ENCODE measurements at regions not wholly inside any gene's neighbourhood (a gene's known extent, or its start where the extent isn't known, plus 50 kb on each side); places are given as distances from the start of the nearest gene placed in this dataset.

- ChIA-PET POLR2A (interaction anchor here (0.7 kb wide), 1 partner anchor 1730 kb away, joined by 3 read pairs; no protein-coding TSS in a partner anchor), CTCF (interaction anchor here (0.6 to 1.7 kb wide), 2 partner anchors 14 to 598 kb away, joined by 3 to 6 read pairs; no protein-coding TSS in a partner anchor)
- TF ChIP-seq ZSCAN18 (tag by site-specific recombination; IDR thresholded peaks at IDR 0.05) (no peak), GFI1B (tag by site-specific recombination; IDR thresholded peaks at IDR 0.05) (no peak), MZF1 (tag by site-specific recombination; IDR thresholded peaks at IDR 0.05; ENCODE audit: borderline replicate concordance) (no peak), ZNF707 (tag by site-specific recombination; IDR thresholded peaks at IDR 0.05) (no peak), FEZF1 (tag by site-specific recombination; IDR thresholded peaks at IDR 0.05) (no peak), ZNF768 (tag by site-specific recombination; IDR thresholded peaks at IDR 0.05) (no peak)
- no peaks in the 10 kb centered on the region for H3K4me1 ChIP-seq (ENCODE audit: control insufficient read depth, insufficient read depth, low read length)
- no peaks in the 10 kb centered on the region for H3K36me3 ChIP-seq (ENCODE audit: control insufficient read depth in 2 of 2, insufficient read depth in 1 of 2, low read length in 2 of 2)
- H3K9me3 ChIP-seq (ENCODE audit: control insufficient read depth, insufficient read depth, low read depth, low read length) = no peaks in the 10 kb centered on the region
- no peak overlapping the region for H3K27ac ChIP-seq (ENCODE audit: extremely low read depth, low read depth, low read length)
- H3K4me3 ChIP-seq (ENCODE audit: low read depth, low read length) = no peak overlapping the region
Measured at GRCh38 chr10:63755441-63755840, 234.2 kb downstream of the REEP3 start.

GRCh38 chr10:63757067-63757466, 235.9 kb downstream of the REEP3 start:
- CTCF ChIA-PET = interaction anchor here (0.5 to 1.4 kb wide), 3 partner anchors 37 to 658 kb away, joined by 4 to 6 read pairs (median 5); no protein-coding TSS in a partner anchor
- Histone ChIP-seq H3K36me3 (ENCODE audit: control insufficient read depth in 2 of 2, insufficient read depth in 1 of 2, low read length in 2 of 2) (no peaks in the 10 kb centered on the region), H3K4me3 (ENCODE audit: low read depth, low read length) (no peak overlapping the region), H3K27ac (ENCODE audit: extremely low read depth, low read depth, low read length) (no peak overlapping the region), H3K4me1 (ENCODE audit: control insufficient read depth, insufficient read depth, low read length) (no peaks in the 10 kb centered on the region), H3K9me3 (ENCODE audit: control insufficient read depth, insufficient read depth, low read depth, low read length) (no peaks in the 10 kb centered on the region)
- POLR2A ChIA-PET = no interaction called here
- TF ChIP-seq ZNF639 (tag by site-specific recombination; IDR thresholded peaks at IDR 0.05) = peak; percentile 41; the same call in 1 of the 2 replicates
- TF ChIP-seq HIC1 (tag by site-specific recombination; IDR thresholded peaks at IDR 0.05) = no peak
- peak; percentile 51; the same call in 1 of the 2 replicates for TF ChIP-seq ZNF398 (tag by site-specific recombination; IDR thresholded peaks at IDR 0.05)
- TF ChIP-seq ZNF311 (tag by site-specific recombination; IDR thresholded peaks at IDR 0.05; ENCODE audit: borderline replicate concordance) = no peak
- peak; percentile 54 for TF ChIP-seq PRDM6 (tag by site-specific recombination; IDR thresholded peaks at IDR 0.05)
- no peak for TF ChIP-seq ZFP69B (tag by site-specific recombination; IDR thresholded peaks at IDR 0.05)
- peak; percentile 68; the same call in 1 of the 2 replicates for TF ChIP-seq ZNF660 (tag by site-specific recombination; IDR thresholded peaks at IDR 0.05)
- TF ChIP-seq ZNF362 (tag by site-specific recombination; IDR thresholded peaks at IDR 0.05) = peak; percentile 46; the same call in 1 of the 2 replicates
- TF ChIP-seq ZNF629 (tag by site-specific recombination; IDR thresholded peaks at IDR 0.05) = peak; percentile 78
- peak; percentile 57 for TF ChIP-seq INSM2 (tag by site-specific recombination; IDR thresholded peaks at IDR 0.05)
- TF ChIP-seq ZNF335 (tag by site-specific recombination; conservative IDR thresholded peaks at IDR 0.05) = peak; percentile 25; the same call in 1 of the 2 replicates
- no peak for TF ChIP-seq ZNF571 (tag by site-specific recombination; IDR thresholded peaks at IDR 0.05)
- TF ChIP-seq ZNF184 (tag by site-specific recombination; IDR thresholded peaks at IDR 0.05) = 0 out of 2 replicates have a peak, but pooled peaks have one; percentile 49
- TF ChIP-seq ZSCAN4 (tag by site-specific recombination; IDR thresholded peaks at IDR 0.05) = 0 out of 2 replicates have a peak, but pooled peaks have one; percentile 18
- peak; percentile 73; the same call in 1 of the 2 replicates for TF ChIP-seq ZBTB21 (tag by site-specific recombination; IDR thresholded peaks at IDR 0.05)
